ENCODE measurements at regions not wholly inside any gene's neighbourhood (a gene's known extent, or its start where the extent isn't known, plus 50 kb on each side); places are given as distances from the start of the nearest gene placed in this dataset.

DNA sequence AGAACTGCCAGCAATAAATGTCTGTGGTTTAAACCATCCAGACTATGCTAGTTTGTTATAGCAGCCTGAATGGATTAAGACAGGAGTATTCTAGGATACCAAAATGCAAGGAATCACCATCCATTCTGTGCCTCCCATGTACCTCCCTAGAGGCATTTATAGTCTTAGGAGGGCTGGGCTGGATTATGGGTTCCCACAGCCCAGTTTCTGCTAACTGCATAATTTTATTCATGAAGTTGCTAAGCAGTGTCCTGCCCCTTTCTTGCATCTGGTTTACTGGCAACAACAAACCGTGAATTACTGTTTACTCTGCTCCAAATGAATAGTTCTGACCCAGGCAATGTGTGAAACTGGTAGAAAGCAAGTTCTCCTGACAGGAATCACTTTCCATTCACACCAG is 67.1 kb upstream of the PRKX start:
- no peak overlapping the region for H3K4me3 Mint-ChIP-seq (ENCODE audit: unreplicated experiment)
- H3K9me3 Mint-ChIP-seq (ENCODE audit: low read depth), result peaks cover 11% of the 10 kb centered on the region
- H3K36me3 Mint-ChIP-seq (ENCODE audit: low read depth), result no peaks in the 10 kb centered on the region
- no peaks in the 10 kb centered on the region for H3K4me1 Mint-ChIP-seq (ENCODE audit: low read depth)
- no peak for DNase-seq (ENCODE audit: low spot score)
- peaks cover 31% of the 10 kb centered on the region for H3K27me3 Mint-ChIP-seq (ENCODE audit: low read depth)
- H3K27ac Mint-ChIP-seq (ENCODE audit: unreplicated experiment), result no peak overlapping the region
- TF ChIP-seq, protein P1, sequence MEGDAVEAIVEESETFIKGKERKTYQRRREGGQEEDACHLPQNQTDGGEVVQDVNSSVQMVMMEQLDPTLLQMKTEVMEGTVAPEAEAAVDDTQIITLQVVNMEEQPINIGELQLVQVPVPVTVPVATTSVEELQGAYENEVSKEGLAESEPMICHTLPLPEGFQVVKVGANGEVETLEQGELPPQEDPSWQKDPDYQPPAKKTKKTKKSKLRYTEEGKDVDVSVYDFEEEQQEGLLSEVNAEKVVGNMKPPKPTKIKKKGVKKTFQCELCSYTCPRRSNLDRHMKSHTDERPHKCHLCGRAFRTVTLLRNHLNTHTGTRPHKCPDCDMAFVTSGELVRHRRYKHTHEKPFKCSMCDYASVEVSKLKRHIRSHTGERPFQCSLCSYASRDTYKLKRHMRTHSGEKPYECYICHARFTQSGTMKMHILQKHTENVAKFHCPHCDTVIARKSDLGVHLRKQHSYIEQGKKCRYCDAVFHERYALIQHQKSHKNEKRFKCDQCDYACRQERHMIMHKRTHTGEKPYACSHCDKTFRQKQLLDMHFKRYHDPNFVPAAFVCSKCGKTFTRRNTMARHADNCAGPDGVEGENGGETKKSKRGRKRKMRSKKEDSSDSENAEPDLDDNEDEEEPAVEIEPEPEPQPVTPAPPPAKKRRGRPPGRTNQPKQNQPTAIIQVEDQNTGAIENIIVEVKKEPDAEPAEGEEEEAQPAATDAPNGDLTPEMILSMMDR (IDR thresholded peaks at IDR 0.05), result no peak

DNA sequence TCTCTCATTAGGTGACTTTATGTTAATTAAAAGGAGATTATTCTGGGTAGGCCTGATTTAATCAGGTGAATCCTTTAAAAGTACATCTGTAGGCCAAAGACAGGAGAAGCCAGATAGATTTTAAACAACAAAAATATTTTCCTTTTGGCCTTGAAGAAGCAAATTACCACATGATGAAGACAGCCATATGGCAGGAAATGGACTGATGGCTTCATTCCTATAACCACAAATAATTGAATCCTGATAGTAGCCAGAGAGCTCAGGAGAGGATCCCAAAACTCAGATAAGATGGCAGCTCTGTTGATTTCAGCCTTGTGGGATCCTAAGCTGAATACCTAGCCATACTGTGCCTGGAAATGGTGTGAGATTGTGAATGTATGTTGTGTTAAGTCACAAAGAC is 66.1 kb upstream of the PRKX start:
- Mint-ChIP-seq H3K9me3 (ENCODE audit: low read depth) (peaks cover 11% of the 10 kb centered on the region), H3K4me3 (ENCODE audit: unreplicated experiment) (no peak overlapping the region), H3K27me3 (ENCODE audit: low read depth) (peaks cover 24% of the 10 kb centered on the region)

GRCh38 chrX:3777416-3777815 is 64.0 kb upstream of the PRKX start:
- Mint-ChIP-seq H3K4me1 (ENCODE audit: low read depth) (no peaks in the 10 kb centered on the region), H3K27me3 (ENCODE audit: low read depth) (peaks cover 24% of the 10 kb centered on the region), H3K27ac (ENCODE audit: unreplicated experiment) (no peak overlapping the region), H3K4me3 (ENCODE audit: unreplicated experiment) (no peak overlapping the region), H3K36me3 (ENCODE audit: low read depth) (no peaks in the 10 kb centered on the region), H3K9me3 (ENCODE audit: low read depth) (peaks cover 6% of the 10 kb centered on the region)
- DNase-seq (ENCODE audit: low spot score), result no peak
- TF ChIP-seq, protein P1 (IDR thresholded peaks at IDR 0.05), result no peak

More for the DNA sequence above, 66.1 kb upstream of the PRKX start:
- no peak for DNase-seq (ENCODE audit: low spot score)
- Mint-ChIP-seq H3K27ac (ENCODE audit: unreplicated experiment) (no peak overlapping the region), H3K4me1 (ENCODE audit: low read depth) (no peaks in the 10 kb centered on the region), H3K36me3 (ENCODE audit: low read depth) (no peaks in the 10 kb centered on the region)
- TF ChIP-seq, protein P1 (IDR thresholded peaks at IDR 0.05), result no peak

- H3K27me3 Mint-ChIP-seq (ENCODE audit: low read depth), result peaks cover 10% of the 10 kb centered on the region
- H3K9me3 Mint-ChIP-seq (ENCODE audit: low read depth), result no peaks in the 10 kb centered on the region
- no peak for DNase-seq (ENCODE audit: low spot score)
- H3K27ac Mint-ChIP-seq (ENCODE audit: unreplicated experiment), result no peak overlapping the region
- H3K4me3 Mint-ChIP-seq (ENCODE audit: unreplicated experiment), result no peak overlapping the region
- TF ChIP-seq, protein P1 (IDR thresholded peaks at IDR 0.05), result no peak
- H3K4me1 Mint-ChIP-seq (ENCODE audit: low read depth), result no peaks in the 10 kb centered on the region
- H3K36me3 Mint-ChIP-seq (ENCODE audit: low read depth), result no peaks in the 10 kb centered on the region
Measured at GRCh38 chrX:3771766-3772165, 58.3 kb upstream of the PRKX start.

DNA sequence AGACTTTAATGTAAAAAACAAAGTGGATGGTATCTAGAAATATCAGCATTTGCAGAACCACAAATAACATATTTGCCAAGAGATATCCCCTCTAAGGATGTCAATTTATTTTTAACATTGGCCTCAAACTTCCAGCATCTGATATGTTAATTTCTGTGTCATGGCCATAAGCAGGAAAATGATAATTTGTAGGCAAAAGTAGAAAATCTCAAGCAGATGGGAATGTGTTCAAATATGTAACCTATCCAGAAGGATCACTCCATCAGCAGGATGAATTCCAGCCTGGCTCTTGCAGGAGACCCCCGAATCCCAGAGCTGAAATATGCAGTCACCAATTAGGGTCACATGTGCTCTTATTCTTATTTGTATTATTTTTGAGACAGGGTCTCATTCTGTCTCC is 55.4 kb upstream of the PRKX start:
- no peak overlapping the region for H3K4me3 Mint-ChIP-seq (ENCODE audit: unreplicated experiment)
- peaks cover 11% of the 10 kb centered on the region for H3K27me3 Mint-ChIP-seq (ENCODE audit: low read depth)
- H3K4me1 Mint-ChIP-seq (ENCODE audit: low read depth), result no peaks in the 10 kb centered on the region
- TF ChIP-seq, protein P1 (IDR thresholded peaks at IDR 0.05), result no peak
- no peaks in the 10 kb centered on the region for H3K36me3 Mint-ChIP-seq (ENCODE audit: low read depth)
- no peak for DNase-seq (ENCODE audit: low spot score)
- no peak overlapping the region for H3K27ac Mint-ChIP-seq (ENCODE audit: unreplicated experiment)
- peaks cover 6% of the 10 kb centered on the region for H3K9me3 Mint-ChIP-seq (ENCODE audit: low read depth)
